A549 (cell line): ENCODE measurements at regions not wholly inside any gene's neighbourhood (a gene's known extent, or its start where the extent isn't known, plus 50 kb on each side); places are given as distances from the start of the nearest gene placed in this dataset.

Source experiments
- EP300 ChIP-seq, 2 experiments: fragments of >200 bp; sonication (Bioruptor Twin); formaldehyde crosslinking; IDR thresholded peaks; 2 replicates in 1 of 2; 3 replicates in 1 of 2; pipeline ENCODE4 v1.6.1; 2016 to 2017
- KDM1A ChIP-seq: fragments of 200-600 bp; sonication (generic); IDR thresholded peaks from 2 replicates; pipeline ENCODE4 v1.6.1; 2016; ENCODE audit warnings: low read depth, mild to moderate bottlenecking
- RAD21 ChIP-seq, 2 experiments: fragments of >200 bp in 1 of 2; sonication (Bioruptor Twin) in 1 of 2; formaldehyde crosslinking in 1 of 2; IDR thresholded peaks in 1 of 2; conservative IDR thresholded peaks in 1 of 2; 2 replicates in 1 of 2; 3 replicates in 1 of 2; pipeline ENCODE4 v1.6.1; 2012 to 2018; ENCODE audit warnings: inconsistent platforms in 1 of 2

DNA sequence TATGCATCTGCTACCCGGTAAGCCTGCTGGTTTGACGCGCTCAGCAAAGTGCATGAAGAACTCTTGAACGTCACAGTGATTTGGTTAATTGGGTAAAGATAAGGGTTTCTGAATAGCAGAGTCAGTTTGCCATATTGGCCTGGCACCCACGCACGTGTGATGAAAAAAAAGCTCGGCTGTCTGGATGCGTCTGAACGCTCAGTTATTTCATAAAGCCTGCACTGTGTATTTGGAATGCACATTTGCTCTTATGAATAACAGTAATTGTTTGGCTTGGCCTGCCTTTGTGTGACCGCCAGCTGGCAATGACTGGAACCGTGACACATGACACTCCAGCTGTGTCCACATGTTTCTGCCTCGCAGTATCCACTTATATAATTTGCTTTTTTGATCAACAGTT, 129.2 kb upstream of the MEIS1 start:
- TF ChIP-seq EP300 (IDR thresholded peaks at IDR 0.05) (no peak), KDM1A (no peak), RAD21 (conservative IDR thresholded peaks at IDR 0.05 in 1 of 2, IDR thresholded peaks at IDR 0.05 in 1 of 2) (no peak)
